ENCODE measurements at regions not wholly inside any gene's neighbourhood (a gene's known extent, or its start where the extent isn't known, plus 50 kb on each side); places are given as distances from the start of the nearest gene placed in this dataset.

- Histone ChIP-seq H3K4me3 (replicated peaks in 1 of 3; ENCODE audit: insufficient read depth in 1 of 3, low read depth in 1 of 3, low read length in 3 of 3) (no peak overlapping the region), H3K9ac (replicated peaks; ENCODE audit: extremely low read depth, insufficient read depth, low read length) (no peak overlapping the region), H3K27ac (ENCODE audit: insufficient read depth, low read depth, low read length) (no peak overlapping the region), H3K9me3 (replicated peaks; ENCODE audit: control insufficient read depth, insufficient read depth, low read length) (peaks cover 10% of the 10 kb centered on the region), H3K27me3 (ENCODE audit: control insufficient read depth in 2 of 2, insufficient read depth in 2 of 2, low read length in 2 of 2) (no peaks in the 10 kb centered on the region), H3K4me1 (ENCODE audit: control insufficient read depth, extremely low read depth, insufficient read depth, low read length) (no peaks in the 10 kb centered on the region), H3K4me2 (ENCODE audit: insufficient read depth, low read length) (no peak overlapping the region), H2AFZ (ENCODE audit: low read depth, low read length) (no peak overlapping the region), H3K9me1 (replicated peaks; ENCODE audit: control insufficient read depth, extremely low read depth, insufficient read depth, low read length) (no peaks in the 10 kb centered on the region), H4K20me1 (replicated peaks; ENCODE audit: control insufficient read depth, extremely low read depth, insufficient read depth, low read length) (no peaks in the 10 kb centered on the region), H3K79me2 (ENCODE audit: control insufficient read depth, insufficient read depth, low read length) (no peaks in the 10 kb centered on the region), H3K36me3 (ENCODE audit: control insufficient read depth in 2 of 2, extremely low read depth in 1 of 2, insufficient read depth in 2 of 2, low read length in 2 of 2) (no peaks in the 10 kb centered on the region)
- intact Hi-C loops (cut with micrococcal nuclease) (no loop called here), dilution Hi-C loops (cut with MboI; ENCODE audit: extremely low pct_ligation_motif_present, low sequenced_read_pairs) (no loop called here)
- no peak for TF ChIP-seq JUN (IDR thresholded peaks at IDR 0.05; ENCODE audit: borderline replicate concordance, insufficient read depth, insufficient read length, low read depth)
- no peak for TF ChIP-seq POLR2AphosphoS5 (IDR thresholded peaks at IDR 0.05; ENCODE audit: insufficient read depth, low read depth, low read length)
- no peak for TF ChIP-seq POLR2A (IDR thresholded peaks at IDR 0.05; ENCODE audit: low read depth, low read length)
- no peak for TF ChIP-seq CTCF (IDR thresholded peaks at IDR 0.05; ENCODE audit: extremely low read depth in 1 of 2, insufficient read depth in 1 of 2, low read depth in 1 of 2, low read length in 2 of 2)
- TF ChIP-seq GATA2 (IDR thresholded peaks at IDR 0.05; ENCODE audit: insufficient read depth, insufficient read length, low read depth, low read length) = no peak
- no peak for TF ChIP-seq FOS (IDR thresholded peaks at IDR 0.05; ENCODE audit: borderline replicate concordance, insufficient read depth, low read length)
- no peak for TF ChIP-seq EZH2 (IDR thresholded peaks at IDR 0.05; ENCODE audit: borderline replicate concordance, low read depth, low read length, severe bottlenecking)
- ChIA-PET POLR2A (no interaction called here), CTCF (no interaction called here)
- FAIRE-seq (no peak), DNase-seq (ENCODE audit: low read depth, low spot score) (no peak)
- BruUV-seq (replicated peaks) = no TSS peak
Observed at GRCh38 chr3:5567113-5567512, 379.6 kb downstream of the EDEM1 start.

- TF ChIP-seq MAX (IDR thresholded peaks at IDR 0.05; ENCODE audit: insufficient read depth, insufficient read length) (no peak), FOS (IDR thresholded peaks at IDR 0.05; ENCODE audit: borderline replicate concordance, insufficient read depth, low read length) (no peak), EZH2 (IDR thresholded peaks at IDR 0.05; ENCODE audit: borderline replicate concordance, low read depth, low read length, severe bottlenecking) (no peak), POLR2A (IDR thresholded peaks at IDR 0.05; ENCODE audit: low read depth, low read length) (no peak), CTCF (IDR thresholded peaks at IDR 0.05; ENCODE audit: extremely low read depth in 1 of 2, insufficient read depth in 1 of 2, low read depth in 1 of 2, low read length in 2 of 2) (no peak), GATA2 (IDR thresholded peaks at IDR 0.05; ENCODE audit: insufficient read depth, insufficient read length, low read depth, low read length) (no peak), JUN (IDR thresholded peaks at IDR 0.05; ENCODE audit: borderline replicate concordance, insufficient read depth, insufficient read length, low read depth) (no peak), POLR2AphosphoS5 (IDR thresholded peaks at IDR 0.05; ENCODE audit: insufficient read depth, low read depth, low read length) (no peak), MYC (IDR thresholded peaks at IDR 0.05; ENCODE audit: low read depth, low read length) (no peak)
- H3K4me3 ChIP-seq (replicated peaks in 1 of 3; ENCODE audit: insufficient read depth in 1 of 3, low read depth in 1 of 3, low read length in 3 of 3) = no peak overlapping the region
- H3K36me3 ChIP-seq (ENCODE audit: control insufficient read depth in 2 of 2, extremely low read depth in 1 of 2, insufficient read depth in 2 of 2, low read length in 2 of 2) = no peaks in the 10 kb centered on the region
- POLR2A ChIA-PET = no interaction called here
- DNase-seq (ENCODE audit: low read depth, low spot score) (no peak), FAIRE-seq (no peak)
- H3K27me3 ChIP-seq (ENCODE audit: control insufficient read depth in 2 of 2, insufficient read depth in 2 of 2, low read length in 2 of 2) = no peaks in the 10 kb centered on the region
- H2AFZ ChIP-seq (ENCODE audit: low read depth, low read length) = no peak overlapping the region
- H4K20me1 ChIP-seq (replicated peaks; ENCODE audit: control insufficient read depth, extremely low read depth, insufficient read depth, low read length) = no peaks in the 10 kb centered on the region
- no peaks in the 10 kb centered on the region for H3K4me1 ChIP-seq (ENCODE audit: control insufficient read depth, extremely low read depth, insufficient read depth, low read length)
- H3K27ac ChIP-seq (ENCODE audit: insufficient read depth, low read depth, low read length) = no peak overlapping the region
- no peaks in the 10 kb centered on the region for H3K9me1 ChIP-seq (replicated peaks; ENCODE audit: control insufficient read depth, extremely low read depth, insufficient read depth, low read length)
- no TSS peak for BruUV-seq (replicated peaks)
- H3K4me2 ChIP-seq (ENCODE audit: insufficient read depth, low read length) = no peak overlapping the region
- peaks cover 9% of the 10 kb centered on the region for H3K9me3 ChIP-seq (replicated peaks; ENCODE audit: control insufficient read depth, insufficient read depth, low read length)
- H3K79me2 ChIP-seq (ENCODE audit: control insufficient read depth, insufficient read depth, low read length) = no peaks in the 10 kb centered on the region
- dilution Hi-C loops (cut with MboI; ENCODE audit: extremely low pct_ligation_motif_present, low sequenced_read_pairs) (no loop called here), intact Hi-C loops (cut with micrococcal nuclease) (no loop called here)
- no peak overlapping the region for H3K9ac ChIP-seq (replicated peaks; ENCODE audit: extremely low read depth, insufficient read depth, low read length)
- CTCF ChIA-PET = no interaction called here
Observed at GRCh38 chr3:5568451-5568850, 380.9 kb downstream of the EDEM1 start.

All from endothelial cell of umbilical vein (primary cell).